ENCODE measurements at regions not wholly inside any gene's neighbourhood (a gene's known extent, or its start where the extent isn't known, plus 50 kb on each side); places are given as distances from the start of the nearest gene placed in this dataset.

- DNase-seq (ENCODE audit: low read depth in 2 of 2): no peak
Observed at GRCh38 chr4:136755531-136755916, 776.8 kb downstream of the PCDH18 start.

- no peak for DNase-seq (ENCODE audit: low read depth in 2 of 2)
Observed at GRCh38 chr4:136754810-136755530, 777.3 kb downstream of the PCDH18 start.

- DNase-seq (ENCODE audit: low read depth in 2 of 2): no peak
Observed at GRCh38 chr4:136751556-136751955, 780.7 kb downstream of the PCDH18 start.

GRCh38 chr4:136750897-136751296 lies 781.4 kb downstream of the PCDH18 start:
- DNase-seq (ENCODE audit: low read depth in 2 of 2): no peak

GRCh38 chr4:136749989-136750388 lies 782.3 kb downstream of the PCDH18 start:
- DNase-seq (ENCODE audit: low read depth in 2 of 2): no peak

GRCh38 chr4:136748773-136749172 lies 783.5 kb downstream of the PCDH18 start:
- no peak for DNase-seq (ENCODE audit: low read depth in 2 of 2)

GRCh38 chr4:136748165-136748564 lies 784.1 kb downstream of the PCDH18 start:
- DNase-seq (ENCODE audit: low read depth in 2 of 2): no peak

GRCh38 chr4:136743238-136743637 lies 789.1 kb downstream of the PCDH18 start:
- DNase-seq (ENCODE audit: low read depth in 2 of 2): no peak

- no peak for DNase-seq (ENCODE audit: low read depth in 2 of 2)
Observed at GRCh38 chr4:136742333-136742732, 790.0 kb downstream of the PCDH18 start.

- no peak for DNase-seq (ENCODE audit: low read depth in 2 of 2)
Observed at GRCh38 chr4:136741468-136741867, 790.8 kb downstream of the PCDH18 start.

- DNase-seq (ENCODE audit: low read depth in 2 of 2): no peak
Observed at GRCh38 chr4:136740326-136740725, 792.0 kb downstream of the PCDH18 start.

- DNase-seq (ENCODE audit: low read depth in 2 of 2): no peak
Observed at GRCh38 chr4:136737066-136737465, 795.2 kb downstream of the PCDH18 start.

- DNase-seq (ENCODE audit: low read depth in 2 of 2): no peak
Observed at GRCh38 chr4:136731025-136731424, 801.3 kb downstream of the PCDH18 start.

- no peak for DNase-seq (ENCODE audit: low read depth in 2 of 2)
Observed at GRCh38 chr4:136725286-136726081, 806.8 kb downstream of the PCDH18 start.

- DNase-seq (ENCODE audit: low read depth in 2 of 2): no peak
Observed at GRCh38 chr4:136713140-136713539, 819.2 kb downstream of the PCDH18 start.

GRCh38 chr4:136709897-136710296 lies 822.4 kb downstream of the PCDH18 start:
- DNase-seq (ENCODE audit: low read depth in 2 of 2): no peak

GRCh38 chr4:136706942-136707341 lies 825.4 kb downstream of the PCDH18 start:
- no peak for DNase-seq (ENCODE audit: low read depth in 2 of 2)

- DNase-seq (ENCODE audit: low read depth in 2 of 2): no peak
Observed at GRCh38 chr4:136699905-136700304, 832.4 kb downstream of the PCDH18 start.

GRCh38 chr4:136691607-136692006 lies 840.7 kb downstream of the PCDH18 start:
- no peak for DNase-seq (ENCODE audit: low read depth in 2 of 2)

GRCh38 chr4:136690360-136690759 lies 841.9 kb downstream of the PCDH18 start:
- DNase-seq (ENCODE audit: low read depth in 2 of 2): no peak

GRCh38 chr4:136687596-136687995 lies 844.7 kb downstream of the PCDH18 start:
- no peak for DNase-seq (ENCODE audit: low read depth in 2 of 2)

GRCh38 chr4:136687118-136687517 lies 845.2 kb downstream of the PCDH18 start:
- no peak for DNase-seq (ENCODE audit: low read depth in 2 of 2)

- no peak for DNase-seq (ENCODE audit: low read depth in 2 of 2)
Observed at GRCh38 chr4:136680761-136681160, 851.5 kb downstream of the PCDH18 start.
